ENCODE measurements at regions not wholly inside any gene's neighbourhood (a gene's known extent, or its start where the extent isn't known, plus 50 kb on each side); places are given as distances from the start of the nearest gene placed in this dataset.

GRCh38 chr11:30724274-30724673 is 138.1 kb upstream of the MPPED2 start:
- TF ChIP-seq CTCF (IDR thresholded peaks at IDR 0.05), result no peak
- TF ChIP-seq POLR2A (IDR thresholded peaks at IDR 0.05), result no peak
